MG63 (cell line): ENCODE measurements at regions not wholly inside any gene's neighbourhood (a gene's known extent, or its start where the extent isn't known, plus 50 kb on each side); places are given as distances from the start of the nearest gene placed in this dataset.
A peak's percentile ranks its signal among the peaks of the same experiment; 100 is the strongest.
"Not testable (repeated sequence)": the region's sequence is repeated elsewhere in the genome, so short reads cannot be mapped to it uniquely, and the experiment has no call there.

Source experiments
- DNase-seq: peaks from one replicate; pipeline ENCODE4 v3.0.0-alpha.2; 2020
- H3K27me3 ChIP-seq: fragments of 250-450 bp; sonication (Bioruptor Pico); 2 replicates; pipeline ENCODE4 v1.5.1; 2020; ENCODE audit warnings: mild to moderate bottlenecking, moderate library complexity
- H3K36me3 ChIP-seq: fragments of 250-450 bp; sonication (Bioruptor Pico); 2 replicates; pipeline ENCODE4 v1.5.1; 2020; ENCODE audit warnings: mild to moderate bottlenecking, moderate library complexity
- H3K4me3 ChIP-seq: fragments of 250-450 bp; sonication (Bioruptor Pico); 2 replicates; pipeline ENCODE4 v1.5.1; 2020; ENCODE audit warnings: mild to moderate bottlenecking, moderate library complexity
- H3K9me3 ChIP-seq: fragments of 250-450 bp; sonication (Bioruptor Pico); 2 replicates; pipeline ENCODE4 v1.5.1; 2020; ENCODE audit warnings: mild to moderate bottlenecking, moderate library complexity

DNA sequence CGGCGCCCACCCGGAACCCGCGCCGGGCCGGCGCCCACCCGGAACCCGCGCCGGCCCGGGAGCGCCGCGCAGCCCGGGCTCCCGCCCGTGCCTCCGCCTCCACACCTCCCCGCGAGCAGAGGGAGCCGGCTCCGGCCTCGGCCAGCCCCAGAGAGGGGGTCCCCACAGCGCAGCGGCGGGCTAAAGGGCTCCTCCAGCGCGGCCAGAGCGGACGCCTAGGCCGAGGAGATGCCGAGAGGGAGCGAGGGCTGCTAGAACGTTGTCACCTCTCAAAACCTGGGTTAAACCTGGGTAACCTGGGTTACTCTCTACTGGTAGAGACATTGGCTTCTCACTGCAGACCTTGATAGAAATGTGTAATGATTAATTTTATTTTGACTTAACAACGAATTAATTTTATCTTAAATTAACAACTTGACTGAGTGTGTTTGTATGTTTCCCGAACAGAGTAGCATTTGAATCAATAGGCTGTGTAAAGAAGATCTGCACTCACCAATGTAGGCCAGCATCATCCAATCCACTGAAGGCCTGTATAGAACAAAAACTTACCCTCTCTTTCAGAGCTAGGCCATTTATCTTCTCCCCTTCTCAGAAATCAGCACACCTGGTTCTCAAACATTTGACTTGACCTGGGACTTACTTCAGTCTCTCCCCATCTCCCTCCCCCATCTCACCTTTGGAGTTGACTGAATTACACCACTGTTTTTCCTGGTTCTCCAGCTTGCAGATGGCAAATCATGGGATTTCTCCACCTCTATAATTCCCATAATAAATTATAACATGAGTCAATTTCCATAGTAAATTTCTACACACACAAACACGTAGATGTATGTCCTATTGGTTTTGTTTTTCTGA lies 242.7 kb downstream of the ASXL3 start:
- no peak for DNase-seq
- Histone ChIP-seq H3K9me3 (peaks cover 3% of the 10 kb centered on the region; the same call in 1 of the 2 replicates), H3K27me3 (no peaks in the 10 kb centered on the region), H3K36me3 (no peaks in the 10 kb centered on the region), H3K4me3 (no peak overlapping the region)

DNA sequence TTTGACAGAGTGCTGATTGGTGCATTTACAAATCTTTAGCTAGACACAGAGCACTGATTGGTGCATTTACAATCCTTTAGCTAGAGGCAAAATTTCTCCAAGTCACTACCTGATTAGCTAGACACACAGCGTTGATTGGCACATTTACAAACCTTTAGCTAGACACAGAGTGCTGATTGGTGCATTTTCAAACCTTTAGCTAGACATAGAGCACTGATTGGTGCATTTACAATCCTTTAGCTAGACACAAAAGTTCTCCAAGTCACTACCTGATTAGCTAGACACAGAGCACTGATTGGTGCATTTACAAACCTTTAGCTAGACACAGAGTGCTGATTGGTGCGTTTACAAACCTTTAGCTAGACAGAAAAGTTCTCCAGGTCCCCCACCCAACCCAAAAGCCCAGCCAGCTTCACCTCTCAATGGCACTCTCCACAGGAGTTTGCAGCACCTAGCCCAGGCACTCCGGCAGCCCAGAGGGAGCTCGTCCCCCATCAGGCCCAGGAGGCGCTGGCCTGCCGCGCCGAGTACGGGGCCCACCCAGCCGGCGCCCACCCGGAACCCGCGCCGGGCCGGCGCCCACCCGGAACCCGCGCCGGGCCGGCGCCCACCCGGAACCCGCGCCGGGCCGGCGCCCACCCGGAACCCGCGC lies 241.8 kb downstream of the ASXL3 start:
- not testable (repeated sequence) for H3K9me3 ChIP-seq, H3K4me3 ChIP-seq, H3K36me3 ChIP-seq, DNase-seq, H3K27me3 ChIP-seq

DNA sequence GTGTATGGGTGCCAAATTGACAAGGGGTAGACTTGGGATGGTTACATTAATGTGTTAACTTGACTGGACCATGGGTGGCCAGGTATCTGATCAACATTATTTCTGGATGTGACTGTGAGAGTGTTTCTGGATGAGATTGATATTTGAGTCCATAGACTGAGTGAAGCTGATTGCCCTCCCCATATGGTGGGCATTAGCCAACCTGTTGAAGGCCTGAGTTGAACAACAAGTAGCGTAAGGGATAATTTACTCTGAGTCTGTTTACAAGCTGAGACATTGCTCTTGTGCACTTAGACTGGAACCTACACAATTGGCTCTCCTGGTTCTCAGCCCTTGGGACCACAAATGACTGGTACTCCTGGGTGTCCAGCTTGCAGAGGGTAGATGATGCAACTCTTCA lies 240.1 kb downstream of the ASXL3 start:
- H3K9me3 ChIP-seq, result peaks cover 3% of the 10 kb centered on the region; the same call in 1 of the 2 replicates
- H3K36me3 ChIP-seq, result no peaks in the 10 kb centered on the region
- no peak overlapping the region for H3K4me3 ChIP-seq
- no peak for DNase-seq
- no peaks in the 10 kb centered on the region for H3K27me3 ChIP-seq

DNA sequence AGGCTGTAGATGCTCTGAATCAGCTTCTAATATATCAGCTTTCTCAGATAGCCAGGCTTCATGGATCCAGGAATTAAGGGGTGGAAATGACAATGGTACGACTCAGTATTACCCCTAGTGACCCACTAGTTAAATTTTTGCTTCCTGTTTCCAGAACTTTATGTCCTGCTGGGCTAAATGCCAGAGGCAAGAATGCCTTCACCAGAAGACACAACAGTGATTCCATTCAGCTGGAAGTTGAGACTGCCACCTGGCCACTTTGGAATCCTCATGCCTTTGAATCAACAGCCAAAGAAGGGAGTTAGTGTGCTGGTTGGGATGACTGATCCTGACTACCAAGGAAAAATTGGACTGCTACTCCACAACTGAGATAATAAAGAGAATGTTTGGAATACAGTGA lies 239.1 kb downstream of the ASXL3 start:
- no peaks in the 10 kb centered on the region for H3K27me3 ChIP-seq
- no peaks in the 10 kb centered on the region for H3K36me3 ChIP-seq
- H3K4me3 ChIP-seq, result no peak overlapping the region
- peak; percentile 63 for DNase-seq
- H3K9me3 ChIP-seq, result peaks cover 3% of the 10 kb centered on the region; the same call in 1 of the 2 replicates

DNA sequence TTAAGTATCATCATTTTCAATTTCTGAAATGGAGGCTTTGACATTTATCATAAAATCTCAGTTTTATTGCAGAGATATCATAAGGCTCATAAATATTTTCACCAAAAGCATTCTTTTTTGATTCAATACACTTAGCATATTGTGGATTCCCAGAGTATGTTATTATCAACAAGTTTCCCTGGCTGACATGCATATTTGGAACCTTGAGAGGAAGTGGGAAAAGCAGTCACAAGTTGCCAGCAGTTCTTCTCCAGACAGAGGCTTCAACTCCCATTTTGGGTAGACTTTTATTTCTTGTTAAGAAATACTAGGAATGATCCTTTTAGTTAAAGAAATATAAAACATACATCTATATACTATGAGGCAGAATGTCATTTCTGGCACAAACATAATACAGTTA lies 236.5 kb downstream of the ASXL3 start:
- no peaks in the 10 kb centered on the region for H3K27me3 ChIP-seq
- no peak overlapping the region for H3K4me3 ChIP-seq
- no peak for DNase-seq
- no peaks in the 10 kb centered on the region for H3K36me3 ChIP-seq
- no peaks in the 10 kb centered on the region; the same call in 1 of the 2 replicates for H3K9me3 ChIP-seq

DNA sequence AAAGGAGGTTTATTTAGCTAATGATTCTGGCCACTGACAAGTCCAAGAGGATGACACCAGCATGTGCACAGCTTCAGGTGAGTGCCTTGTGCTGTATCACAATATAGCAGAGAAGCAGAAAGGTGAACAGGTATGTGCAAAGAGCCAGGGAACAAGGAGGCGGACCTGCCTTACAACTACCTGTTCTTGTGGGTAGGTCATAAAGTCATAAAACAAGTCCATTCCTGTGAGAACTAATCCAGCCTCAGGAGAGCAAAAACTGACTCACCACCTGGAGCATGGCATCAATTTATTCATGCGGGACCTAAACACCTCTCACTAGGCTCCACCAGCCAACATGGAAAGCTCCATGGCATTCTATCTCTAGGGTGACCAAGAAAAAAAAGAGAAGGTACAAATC lies 234.2 kb downstream of the ASXL3 start:
- DNase-seq, result no peak
- Histone ChIP-seq H3K36me3 (no peaks in the 10 kb centered on the region), H3K9me3 (no peaks in the 10 kb centered on the region), H3K4me3 (no peak overlapping the region), H3K27me3 (no peaks in the 10 kb centered on the region)

DNA sequence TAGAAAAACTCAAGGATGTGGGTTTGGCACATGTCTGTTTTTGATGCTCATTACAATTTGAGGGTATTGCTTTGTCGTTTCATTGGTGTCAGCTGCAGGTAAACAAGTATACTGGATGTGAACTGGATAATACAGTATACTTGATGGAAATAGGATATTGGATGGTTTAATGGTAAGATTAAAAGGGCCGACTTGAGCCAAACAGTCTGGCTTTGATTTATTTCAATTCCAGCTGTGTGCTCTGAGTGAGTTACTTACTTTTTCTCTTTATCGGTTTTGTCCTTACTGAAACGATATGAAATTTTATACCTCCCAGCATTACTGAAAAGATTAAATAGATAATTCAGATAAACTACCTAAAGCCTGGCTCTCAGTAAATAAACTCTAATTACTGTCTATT lies 227.6 kb downstream of the ASXL3 start:
- DNase-seq, result no peak
- Histone ChIP-seq H3K4me3 (no peak overlapping the region), H3K9me3 (no peaks in the 10 kb centered on the region), H3K36me3 (no peaks in the 10 kb centered on the region), H3K27me3 (no peaks in the 10 kb centered on the region)

DNA sequence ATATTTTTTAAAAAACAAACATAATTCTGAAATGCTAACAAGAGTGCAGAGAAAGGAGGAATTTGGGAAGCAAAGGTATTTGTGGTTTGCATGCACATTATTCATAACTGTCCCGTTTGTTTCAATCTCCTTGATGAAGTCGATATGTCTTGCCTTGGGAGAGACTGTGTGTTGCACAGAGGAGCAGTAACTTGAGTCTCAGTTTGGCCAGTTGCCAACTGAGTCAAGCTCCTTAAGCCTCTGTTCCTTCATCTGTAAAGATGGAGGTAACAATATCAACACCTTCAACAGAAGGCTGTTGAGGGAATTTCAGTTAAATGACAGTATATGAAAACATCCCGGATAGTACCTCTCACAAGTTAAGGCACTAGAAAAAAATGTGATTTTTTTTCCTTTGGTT lies 226.2 kb downstream of the ASXL3 start:
- no peak for DNase-seq

DNA sequence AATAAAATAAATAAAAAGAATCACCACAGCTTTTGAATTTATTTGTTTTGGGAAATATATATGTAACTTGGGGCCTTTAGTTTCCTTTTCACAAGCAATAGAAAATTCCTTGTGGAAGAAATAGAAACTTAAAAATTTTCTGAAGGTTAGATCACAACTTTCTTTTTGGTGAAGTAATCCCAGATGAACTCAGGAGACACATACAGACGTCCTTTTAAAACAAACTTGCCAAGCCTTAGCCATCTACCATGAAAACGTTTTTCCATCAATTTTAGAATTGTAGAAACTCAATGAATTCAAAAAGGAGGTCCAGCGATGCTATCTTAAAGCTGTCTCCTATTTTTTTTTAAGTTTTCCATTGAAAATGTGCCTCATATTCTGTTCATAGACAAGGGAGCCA lies 225.6 kb downstream of the ASXL3 start:
- DNase-seq, result no peak
- H3K27me3 ChIP-seq, result no peaks in the 10 kb centered on the region
- no peak overlapping the region for H3K4me3 ChIP-seq
- H3K36me3 ChIP-seq, result no peaks in the 10 kb centered on the region
- no peaks in the 10 kb centered on the region for H3K9me3 ChIP-seq

More for the DNA sequence above, 226.2 kb downstream of the ASXL3 start:
- no peak overlapping the region for H3K4me3 ChIP-seq
- no peaks in the 10 kb centered on the region for H3K36me3 ChIP-seq
- no peaks in the 10 kb centered on the region for H3K9me3 ChIP-seq
- H3K27me3 ChIP-seq, result no peaks in the 10 kb centered on the region

DNA sequence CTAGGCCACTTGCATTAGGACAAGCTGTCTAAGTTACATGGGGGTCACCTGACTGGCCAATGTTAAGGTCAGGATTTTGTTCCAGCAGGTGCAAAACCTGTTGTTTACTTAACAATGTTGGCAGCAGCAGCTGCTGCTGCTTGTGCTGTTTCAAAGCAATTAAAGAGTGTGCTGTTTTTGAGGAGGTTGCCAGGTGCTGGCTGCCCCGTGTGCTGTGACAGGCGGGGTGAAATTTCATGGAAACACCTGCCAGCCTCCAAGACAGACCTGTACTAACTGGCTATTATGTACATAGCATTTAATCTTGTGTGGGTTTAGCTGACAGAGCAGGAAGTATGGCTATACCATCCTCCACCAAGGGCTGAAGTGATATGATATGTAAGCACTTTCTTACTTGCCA lies 224.9 kb downstream of the ASXL3 start:
- H3K9me3 ChIP-seq, result no peaks in the 10 kb centered on the region
- DNase-seq, result no peak
- no peaks in the 10 kb centered on the region for H3K27me3 ChIP-seq
- no peak overlapping the region for H3K4me3 ChIP-seq
- H3K36me3 ChIP-seq, result no peaks in the 10 kb centered on the region
